ENCODE measurements at regions not wholly inside any gene's neighbourhood (a gene's known extent, or its start where the extent isn't known, plus 50 kb on each side); places are given as distances from the start of the nearest gene placed in this dataset.

GRCh38 chr15:47299846-47300434 lies 417.4 kb upstream of the SEMA6D start:
- no peak for DNase-seq (ENCODE audit: low read depth in 2 of 2)

DNA sequence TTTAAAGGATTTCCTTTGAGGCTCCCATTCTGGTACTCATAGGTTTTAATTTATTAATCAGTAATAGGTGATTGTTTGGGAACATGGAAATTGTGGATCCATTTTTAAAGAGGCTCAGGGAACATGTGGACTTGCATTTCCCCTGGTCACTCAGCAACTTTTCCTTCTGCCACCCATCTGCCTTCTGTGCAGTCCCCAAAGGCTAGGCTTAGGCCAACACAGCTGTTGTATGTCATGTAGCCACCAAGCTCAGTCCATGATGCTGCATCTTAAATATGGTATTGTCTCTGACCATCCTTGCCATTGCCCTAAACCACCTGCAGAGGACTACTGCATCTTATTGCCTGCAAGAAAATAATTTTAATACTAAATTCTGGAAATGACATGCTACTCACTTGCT lies 416.7 kb upstream of the SEMA6D start:
- no peak for DNase-seq (ENCODE audit: low read depth in 2 of 2)

- no peak for DNase-seq (ENCODE audit: low read depth in 2 of 2)
These were observed 415.8 kb upstream of the SEMA6D start for GRCh38 chr15:47301481-47301880.

- DNase-seq (ENCODE audit: low read depth in 2 of 2): no peak
These were observed 412.6 kb upstream of the SEMA6D start for GRCh38 chr15:47304656-47305055.

DNA sequence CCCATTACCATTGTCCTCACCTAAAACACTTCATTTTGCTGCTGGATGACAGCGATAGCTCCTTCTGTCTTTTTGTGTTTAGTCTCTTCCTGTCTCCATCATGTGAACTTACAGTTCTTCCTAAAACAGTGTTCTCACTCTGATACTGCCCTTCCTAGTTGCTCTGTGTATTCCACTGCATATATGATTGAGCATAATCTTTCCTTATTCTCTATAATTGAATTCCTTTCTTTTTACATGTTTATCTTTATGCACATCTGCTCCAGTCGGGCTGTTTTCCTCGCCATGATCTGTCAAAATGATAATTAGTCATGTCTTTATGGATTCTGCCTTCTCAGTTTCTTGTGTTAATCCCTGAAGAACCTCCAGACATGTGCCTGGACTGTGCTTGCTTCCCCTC lies 405.1 kb upstream of the SEMA6D start:
- DNase-seq (ENCODE audit: low read depth in 2 of 2): no peak

DNA sequence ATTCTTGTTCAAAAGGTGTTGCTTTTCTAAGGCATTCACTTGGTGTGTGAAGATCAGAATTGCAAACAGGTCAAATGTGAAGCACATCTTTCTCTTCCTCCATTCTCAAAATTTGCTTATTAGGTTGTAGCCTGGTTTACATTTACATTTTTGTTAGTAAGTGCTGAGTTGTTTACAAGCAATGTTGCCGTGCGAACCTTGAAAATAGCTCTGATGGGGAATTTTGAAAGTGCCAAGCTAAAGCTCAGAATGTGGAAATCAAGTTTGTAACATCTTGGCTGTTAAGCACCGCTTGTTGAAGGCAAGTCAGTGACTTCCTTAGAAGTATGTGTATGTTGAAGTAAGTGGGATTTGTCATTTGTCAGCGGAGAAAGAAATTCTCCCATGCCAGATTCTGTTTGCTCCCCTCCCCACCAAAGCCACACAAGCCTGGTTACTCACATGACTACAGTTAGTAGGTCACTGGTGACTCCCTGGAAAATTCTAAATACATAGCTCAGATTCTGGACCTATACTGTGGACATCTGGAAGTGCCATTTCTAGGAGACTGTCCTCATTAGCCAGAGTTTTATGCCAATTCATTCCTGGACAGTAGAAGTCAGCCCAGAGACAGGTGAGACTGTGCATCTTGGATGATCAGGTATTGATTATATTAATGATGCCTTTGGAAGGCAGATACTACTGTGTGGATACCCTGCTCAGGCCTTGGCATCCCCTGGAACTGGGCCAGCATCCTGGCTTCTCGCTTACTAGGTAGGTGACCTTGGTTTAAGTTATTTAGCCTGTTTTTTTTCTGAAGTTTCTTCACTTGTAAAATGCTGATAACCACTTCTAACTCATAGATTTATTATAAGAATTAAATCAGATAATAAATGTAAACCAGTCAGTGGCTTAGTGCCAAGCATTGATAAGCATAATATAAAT lies 390.6 kb upstream of the SEMA6D start:
- no peak for DNase-seq (ENCODE audit: low read depth in 2 of 2)

DNA sequence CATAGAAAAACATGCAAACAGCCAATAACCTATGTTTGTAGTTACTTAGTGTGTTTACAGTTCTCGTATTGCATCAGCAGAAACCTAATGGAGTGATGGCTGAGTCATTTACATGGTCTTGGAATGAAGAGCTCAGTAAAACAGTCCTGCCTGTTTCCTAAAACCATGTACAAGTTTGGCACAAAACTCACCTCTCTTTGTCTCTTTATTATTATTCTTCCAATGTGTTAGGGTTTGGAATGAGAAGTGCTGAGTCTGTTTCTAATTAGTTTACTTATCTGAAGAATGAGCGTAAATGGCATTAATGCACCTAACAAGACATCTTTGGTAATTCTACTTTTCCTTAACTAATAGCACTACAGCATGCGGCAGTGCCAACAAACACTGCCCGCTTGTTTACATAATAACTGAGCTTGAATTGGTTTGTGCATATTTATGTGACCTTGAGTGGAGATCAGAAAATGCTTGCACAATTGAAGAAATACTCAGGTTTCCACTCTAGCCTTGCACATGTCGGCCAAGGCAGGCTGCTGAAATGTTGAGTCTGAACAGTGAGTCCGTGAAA lies 385.4 kb upstream of the SEMA6D start:
- no peak for DNase-seq (ENCODE audit: low read depth in 2 of 2)

- no peak for DNase-seq (ENCODE audit: low read depth in 2 of 2)
These were observed 384.8 kb upstream of the SEMA6D start for GRCh38 chr15:47332481-47332880.

DNA sequence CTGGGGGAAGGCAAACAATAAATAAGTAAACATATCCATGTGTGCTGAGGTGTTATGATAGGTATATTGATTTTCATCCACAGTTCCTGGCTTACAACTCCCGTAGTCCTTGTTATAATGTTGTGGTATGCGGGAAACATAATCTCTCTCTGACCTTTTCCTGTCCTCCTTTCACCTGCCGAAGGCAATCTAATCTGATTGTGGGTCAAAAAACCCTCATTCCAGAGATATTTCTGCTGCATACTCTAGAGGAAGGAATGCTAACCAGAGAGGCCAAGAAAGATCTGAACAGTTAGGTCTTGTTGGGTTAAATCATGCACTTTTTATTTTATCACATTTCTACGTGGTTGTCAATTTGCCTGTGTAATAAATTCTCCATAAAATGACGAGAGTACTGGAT lies 383.6 kb upstream of the SEMA6D start:
- DNase-seq (ENCODE audit: low read depth in 2 of 2): no peak

- DNase-seq (ENCODE audit: low read depth in 2 of 2): no peak
These were observed 382.3 kb upstream of the SEMA6D start for GRCh38 chr15:47334805-47335535.

DNA sequence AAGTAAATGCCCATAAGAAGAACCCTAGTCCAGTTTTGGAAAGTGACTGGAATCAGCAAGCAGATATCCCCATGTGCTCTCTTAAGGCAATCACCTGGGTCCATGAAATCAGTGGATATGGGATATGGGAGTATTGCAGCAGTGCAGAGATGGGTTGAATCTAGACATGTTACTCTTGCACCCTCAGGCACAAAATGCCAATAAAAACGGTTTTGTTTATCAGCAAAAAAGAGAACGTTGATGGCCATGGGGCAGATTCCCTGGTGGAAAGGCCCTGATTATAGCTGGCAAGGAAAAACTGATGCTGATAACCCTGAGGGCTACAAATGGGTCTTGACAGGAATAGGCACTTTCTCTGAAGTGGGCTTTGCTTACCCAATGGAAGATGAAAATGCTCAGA lies 380.2 kb upstream of the SEMA6D start:
- no peak for DNase-seq (ENCODE audit: low read depth in 2 of 2)

DNA sequence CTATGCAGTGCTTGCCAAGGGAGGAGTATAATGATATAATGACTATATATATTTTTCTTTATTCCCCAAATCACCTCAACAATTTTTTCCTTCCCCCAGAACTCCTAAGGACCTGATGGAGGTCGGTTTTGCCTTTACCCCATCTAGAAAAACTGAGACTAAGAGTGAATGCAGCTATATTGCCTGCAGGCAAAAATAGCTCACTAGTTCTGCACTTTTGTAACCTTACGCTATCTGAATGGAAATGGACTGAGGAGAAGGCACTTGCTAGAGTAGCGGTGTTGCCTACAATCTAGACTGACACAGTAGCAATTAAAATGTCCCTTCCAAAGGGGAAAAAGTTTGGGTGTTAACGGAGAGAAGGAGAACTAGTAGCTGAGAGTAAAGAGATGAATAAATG lies 379.5 kb upstream of the SEMA6D start:
- DNase-seq (ENCODE audit: low read depth in 2 of 2): no peak

GRCh38 chr15:47338771-47339170 lies 378.5 kb upstream of the SEMA6D start:
- DNase-seq (ENCODE audit: low read depth in 2 of 2): no peak

DNA sequence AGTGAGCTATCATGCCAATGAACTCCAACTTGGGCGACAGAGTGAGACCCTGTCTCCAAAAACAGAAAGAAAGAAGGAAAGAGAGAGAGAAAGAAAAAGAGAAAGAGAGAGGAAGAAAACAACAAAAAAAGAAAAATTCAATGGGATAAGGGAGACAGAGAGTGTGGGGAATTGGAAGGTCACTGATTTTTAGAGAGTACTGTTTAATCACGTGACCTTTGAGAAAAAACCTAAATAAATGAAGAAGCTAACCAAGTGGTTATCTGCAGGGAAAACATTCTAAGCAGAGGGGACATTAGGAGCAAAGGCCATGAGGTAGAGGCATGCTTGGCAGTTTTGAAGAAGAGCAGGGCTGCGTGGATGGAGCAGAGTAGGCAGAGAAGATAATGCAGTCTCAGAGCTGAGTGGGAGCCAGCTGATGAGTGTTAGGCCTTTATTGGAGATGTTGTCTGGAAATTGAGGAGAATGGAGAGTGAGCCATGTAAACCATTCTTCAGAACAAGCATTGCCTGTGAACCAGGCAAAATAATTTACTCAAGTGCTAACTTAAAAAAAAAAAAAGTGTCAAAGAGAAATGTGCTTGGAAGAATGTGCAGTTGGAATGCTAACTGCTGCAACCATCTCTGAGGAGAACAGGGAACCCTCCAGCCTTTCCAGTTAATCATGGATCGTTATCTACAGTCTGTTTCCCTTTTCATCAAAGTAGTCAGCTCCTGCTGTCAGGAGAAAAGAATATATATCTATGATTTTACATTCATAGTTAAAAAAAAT lies 377.3 kb upstream of the SEMA6D start:
- no peak for DNase-seq (ENCODE audit: low read depth in 2 of 2)

GRCh38 chr15:47340571-47340920 lies 376.8 kb upstream of the SEMA6D start:
- no peak for DNase-seq (ENCODE audit: low read depth in 2 of 2)

DNA sequence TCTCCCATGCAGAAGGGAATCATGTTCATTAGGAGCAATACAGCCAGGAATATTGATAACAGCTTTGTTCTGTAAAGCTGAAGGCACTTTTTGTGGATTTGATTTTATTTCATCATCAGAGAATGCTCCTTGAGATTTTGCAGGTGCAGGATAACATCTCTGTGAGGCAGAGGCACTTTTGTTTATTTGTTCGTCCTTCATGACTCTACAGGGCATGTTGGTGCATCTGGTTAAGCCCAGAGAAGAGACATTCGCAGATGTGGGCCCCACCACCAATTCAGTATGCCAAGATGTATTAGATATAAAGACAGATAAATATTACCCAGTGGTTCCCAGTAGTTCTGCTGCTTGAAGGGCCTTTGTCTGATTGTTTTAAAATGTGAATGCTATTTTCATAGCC lies 368.1 kb upstream of the SEMA6D start:
- DNase-seq (ENCODE audit: low read depth in 2 of 2): no peak

DNA sequence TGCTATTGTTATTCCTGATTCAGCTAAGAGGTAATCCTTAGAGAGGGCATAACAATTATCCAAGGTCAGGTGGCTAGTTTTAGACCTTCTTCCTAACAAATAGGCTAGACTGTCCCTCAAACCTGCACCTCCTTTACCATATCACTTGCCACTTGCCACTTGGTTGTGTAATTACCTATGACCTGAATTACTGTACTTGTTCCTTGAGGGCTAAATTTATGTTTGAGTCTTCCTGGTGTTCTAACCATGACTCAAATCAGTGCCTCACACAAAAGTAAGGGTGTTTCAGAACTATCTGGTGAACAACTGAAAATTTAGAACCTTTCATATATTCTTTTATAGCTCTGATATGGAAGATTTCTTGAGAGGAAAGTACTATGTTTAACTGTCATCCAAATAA lies 365.8 kb upstream of the SEMA6D start:
- no peak for DNase-seq (ENCODE audit: low read depth in 2 of 2)

DNA sequence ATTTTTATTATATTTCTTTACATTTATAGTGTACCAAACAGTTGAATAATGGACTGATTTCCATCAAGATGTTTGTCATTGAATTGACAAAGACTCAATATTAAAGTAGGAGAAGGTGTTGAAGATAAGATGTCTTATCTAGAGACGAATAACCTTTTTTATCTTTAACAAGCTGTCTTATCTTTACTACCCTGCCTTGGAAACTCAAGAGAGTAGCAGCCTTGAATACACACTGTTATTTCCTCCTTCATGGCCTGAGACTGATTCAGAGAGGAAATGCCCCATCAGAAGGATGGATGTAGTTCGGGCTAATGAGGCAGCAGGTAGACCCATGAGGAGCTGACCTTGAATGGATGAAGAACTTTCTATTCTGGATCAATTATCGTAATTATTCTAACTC lies 365.1 kb upstream of the SEMA6D start:
- no peak for DNase-seq (ENCODE audit: low read depth in 2 of 2)

- no peak for DNase-seq (ENCODE audit: low read depth in 2 of 2)
These were observed 361.5 kb upstream of the SEMA6D start for GRCh38 chr15:47355759-47356158.

DNA sequence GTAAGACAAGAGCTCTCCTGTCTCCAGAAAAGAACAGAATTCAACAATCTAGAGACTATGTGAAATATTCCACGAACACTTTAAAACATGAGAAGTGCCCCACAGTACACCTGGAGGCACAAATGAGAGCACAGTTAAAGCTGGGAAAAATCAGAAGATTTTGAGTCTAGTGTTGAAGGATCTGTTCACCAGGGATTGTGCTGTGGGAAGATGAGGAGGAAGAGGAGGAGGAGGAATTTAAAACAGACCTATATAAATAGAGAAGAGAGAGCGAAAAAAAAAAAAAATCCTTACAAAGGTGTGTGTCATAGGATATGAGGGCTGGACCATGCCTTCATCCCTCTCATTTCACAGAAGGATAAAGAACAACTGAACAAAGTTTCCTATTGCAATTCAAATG lies 361.0 kb upstream of the SEMA6D start:
- no peak for DNase-seq (ENCODE audit: low read depth in 2 of 2)

- DNase-seq (ENCODE audit: low read depth in 2 of 2): no peak
These were observed 358.4 kb upstream of the SEMA6D start for GRCh38 chr15:47358876-47359275.

DNA sequence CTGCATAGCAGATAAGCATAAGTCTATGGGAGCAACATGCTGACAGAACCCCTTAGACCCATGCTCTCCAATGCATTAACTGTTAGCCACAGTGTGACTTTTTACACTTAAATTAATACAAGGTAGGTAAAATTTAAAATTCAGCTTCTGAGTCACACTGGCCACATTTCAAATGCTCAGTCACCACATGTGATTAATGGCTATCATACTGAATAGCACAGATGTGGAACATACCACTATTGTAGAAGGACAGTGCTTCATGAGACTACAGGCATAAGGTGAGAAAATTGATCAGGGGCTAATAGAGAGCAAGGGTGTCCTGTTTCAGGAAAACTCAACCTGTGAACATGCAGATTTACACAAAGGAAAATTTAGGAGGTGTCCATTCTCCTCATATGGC lies 357.0 kb upstream of the SEMA6D start:
- no peak for DNase-seq (ENCODE audit: low read depth in 2 of 2)
